Vagina (tissue), 2 donors: ENCODE measurements at regions not wholly inside any gene's neighbourhood (a gene's known extent, or its start where the extent isn't known, plus 50 kb on each side); places are given as distances from the start of the nearest gene placed in this dataset.
"Not testable (repeated sequence)": the region's sequence is repeated elsewhere in the genome, so short reads cannot be mapped to it uniquely, and the experiment has no call there.

ENCODE experiments used
- CTCF ChIP-seq, 3 experiments: fragments of 450-650 bp in 2 of 3; fragments of 200-600 bp in 1 of 3; sonication (generic) in 1 of 3; IDR thresholded peaks; one replicate each; pipeline ENCODE4 v1.5.1; 2017 to 2019; ENCODE audit warnings: antibody characterized with exemption in 3 of 3, mild to moderate bottlenecking in 2 of 3, moderate library complexity in 2 of 3
- POLR2A ChIP-seq, 2 donors: fragments of 450-650 bp; IDR thresholded peaks; one replicate each; pipeline ENCODE4 v1.6.1; 2017; ENCODE audit warnings: antibody characterized with exemption in 2 of 2, mild to moderate bottlenecking in 2 of 2, moderate library complexity in 2 of 2

GRCh38 chr7:65145710-65146109 is 139.2 kb upstream of the ERV3-1 start:
- not testable (repeated sequence) for TF ChIP-seq CTCF, POLR2A (IDR thresholded peaks at IDR 0.05)
